ENCODE measurements at regions not wholly inside any gene's neighbourhood (a gene's known extent, or its start where the extent isn't known, plus 50 kb on each side); places are given as distances from the start of the nearest gene placed in this dataset.

GRCh38 chrX:6810776-6811175, 275.9 kb upstream of the VCX3A start:
- no peaks in the 10 kb centered on the region for H3K9me3 ChIP-seq
- TF ChIP-seq CTCF (IDR thresholded peaks at IDR 0.05; ENCODE audit: low read depth, low read length), result no peak
- no peaks in the 10 kb centered on the region for H3K36me3 ChIP-seq
- H3K27me3 ChIP-seq, result no peaks in the 10 kb centered on the region
- DNase-seq, result no peak
- H3K4me3 ChIP-seq (ENCODE audit: low read depth, low read length), result no peak overlapping the region
- H3K4me1 ChIP-seq, result no peaks in the 10 kb centered on the region

GRCh38 chrX:6803607-6804006, 268.7 kb upstream of the VCX3A start:
- Histone ChIP-seq H3K4me1 (no peaks in the 10 kb centered on the region), H3K36me3 (no peaks in the 10 kb centered on the region), H3K4me3 (ENCODE audit: low read depth, low read length) (no peak overlapping the region), H3K9me3 (no peaks in the 10 kb centered on the region), H3K27me3 (no peaks in the 10 kb centered on the region)
- no peak for DNase-seq
- no peak for TF ChIP-seq CTCF (IDR thresholded peaks at IDR 0.05; ENCODE audit: low read depth, low read length)

GRCh38 chrX:6793000-6793399, 258.1 kb upstream of the VCX3A start:
- no peak for TF ChIP-seq CTCF (IDR thresholded peaks at IDR 0.05; ENCODE audit: low read depth, low read length)
- Histone ChIP-seq H3K9me3 (no peaks in the 10 kb centered on the region), H3K36me3 (no peaks in the 10 kb centered on the region), H3K27me3 (no peaks in the 10 kb centered on the region), H3K4me1 (no peaks in the 10 kb centered on the region), H3K4me3 (ENCODE audit: low read depth, low read length) (no peak overlapping the region)
- DNase-seq, result no peak

- H3K4me1 ChIP-seq, result no peaks in the 10 kb centered on the region
- no peak for TF ChIP-seq CTCF (IDR thresholded peaks at IDR 0.05; ENCODE audit: low read depth, low read length)
- H3K27me3 ChIP-seq, result no peaks in the 10 kb centered on the region
- H3K9me3 ChIP-seq, result no peaks in the 10 kb centered on the region
- no peak for DNase-seq
- H3K4me3 ChIP-seq (ENCODE audit: low read depth, low read length), result no peak overlapping the region
- H3K36me3 ChIP-seq, result no peaks in the 10 kb centered on the region
These were observed 249.0 kb upstream of the VCX3A start for GRCh38 chrX:6783912-6784311.

- no peak for DNase-seq
- H3K4me3 ChIP-seq (ENCODE audit: low read depth, low read length), result no peak overlapping the region
- no peaks in the 10 kb centered on the region for H3K27me3 ChIP-seq
- TF ChIP-seq CTCF (IDR thresholded peaks at IDR 0.05; ENCODE audit: low read depth, low read length), result no peak
- no peaks in the 10 kb centered on the region for H3K9me3 ChIP-seq
- H3K36me3 ChIP-seq, result no peaks in the 10 kb centered on the region
- no peaks in the 10 kb centered on the region for H3K4me1 ChIP-seq
These were observed 247.9 kb upstream of the VCX3A start for GRCh38 chrX:6782831-6783230.

- TF ChIP-seq CTCF (IDR thresholded peaks at IDR 0.05; ENCODE audit: low read depth, low read length), result no peak
- Histone ChIP-seq H3K4me3 (ENCODE audit: low read depth, low read length) (no peak overlapping the region), H3K27me3 (no peaks in the 10 kb centered on the region), H3K4me1 (no peaks in the 10 kb centered on the region), H3K36me3 (no peaks in the 10 kb centered on the region), H3K9me3 (no peaks in the 10 kb centered on the region)
- DNase-seq, result no peak
These were observed 243.9 kb upstream of the VCX3A start for GRCh38 chrX:6778544-6779503.
